NCI-H345 (cell line): ENCODE measurements at regions not wholly inside any gene's neighbourhood (a gene's known extent, or its start where the extent isn't known, plus 50 kb on each side); places are given as distances from the start of the nearest gene placed in this dataset.

Source experiments
- DNase-seq: peaks from one replicate; lab custom pipeline; 2025; lab: John Stamatoyannopoulos, UW

GRCh38 chr4:15374656-15375055, 53.2 kb upstream of the C1QTNF7 start:
- DNase-seq: no peak

DNA sequence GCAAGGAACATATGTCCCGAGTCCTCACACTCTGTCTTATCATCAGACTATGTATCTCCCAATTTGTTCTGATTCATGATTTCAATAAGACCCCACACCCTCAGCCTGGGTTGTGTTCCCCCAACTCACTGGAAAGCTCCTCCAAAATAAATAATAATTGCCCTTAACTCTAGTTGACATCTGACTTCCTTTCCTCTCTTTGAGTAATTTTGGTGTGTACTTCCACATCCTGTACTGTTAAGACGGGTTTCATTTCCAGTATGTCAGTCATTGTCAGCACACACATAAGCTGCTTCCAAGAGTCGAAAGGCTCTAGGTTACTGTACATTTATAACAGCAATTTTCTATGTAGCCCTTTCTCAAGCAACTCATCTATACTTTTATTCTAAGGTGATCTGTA, 52.2 kb upstream of the C1QTNF7 start:
- DNase-seq: no peak

GRCh38 chr4:15376145-15376544, 51.7 kb upstream of the C1QTNF7 start:
- no peak for DNase-seq

DNA sequence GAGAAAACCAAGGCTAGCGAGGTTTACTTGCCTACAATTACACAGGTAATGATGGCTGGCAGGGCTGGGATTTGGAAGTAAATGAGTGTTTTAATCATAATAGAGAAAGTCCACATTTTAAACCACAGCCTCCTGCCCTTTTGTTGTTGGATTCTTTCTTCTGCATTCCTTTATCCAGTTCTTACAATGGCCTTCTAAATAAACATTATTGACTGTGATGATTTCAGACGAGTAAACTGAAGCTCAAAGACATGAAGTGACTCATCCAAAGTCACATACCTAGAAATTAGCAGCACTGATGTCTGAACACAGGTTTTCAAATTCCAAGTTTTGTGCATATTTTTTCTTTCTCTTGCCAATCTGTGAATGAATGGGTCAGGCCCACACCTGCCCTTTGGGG, 51.2 kb upstream of the C1QTNF7 start:
- no peak for DNase-seq
